WTC11 (cell line): ENCODE measurements at regions not wholly inside any gene's neighbourhood (a gene's known extent, or its start where the extent isn't known, plus 50 kb on each side); places are given as distances from the start of the nearest gene placed in this dataset.

Source experiments
- ATAC-seq: fragments of 200-7000 bp; cut with Tn5 transposase; 2 replicates; pipeline ENCODE4 v1.10.0; 2021; ENCODE audit warnings: mild to moderate bottlenecking, moderate library complexity
- CTCF ChIA-PET: fragments of 300-600 bp; sonication (Branson Sonifier 250); formaldehyde crosslinking; loops from one replicate; lab custom pipeline; 2021; ENCODE audit warnings: antibody characterized with exemption; lab: Charles Lee
- POLR2A ChIA-PET: fragments of 350-600 bp; sonication (Branson Sonifier 250); formaldehyde crosslinking; loops from one replicate; lab custom pipeline; 2021; ENCODE audit warnings: antibody characterized with exemption; lab: Charles Lee
- DNase-seq: peaks from one replicate; pipeline ENCODE4 v3.0.0; 2021; ENCODE audit warnings: low spot score
- H3K27ac Mint-ChIP-seq: 2 replicates; pipeline ENCODE4 v1.8.0; 2021; ENCODE audit warnings: mixed read lengths
- H3K27me3 Mint-ChIP-seq: 2 replicates; pipeline ENCODE4 v1.8.0; 2021; ENCODE audit warnings: low read depth, mild to moderate bottlenecking, moderate library complexity, mixed read lengths
- H3K36me3 Mint-ChIP-seq: 2 replicates; pipeline ENCODE4 v1.8.0; 2021; ENCODE audit warnings: mixed read lengths
- H3K4me1 Mint-ChIP-seq: 2 replicates; pipeline ENCODE4 v1.8.0; 2022; ENCODE audit warnings: mixed read lengths
- H3K4me3 Mint-ChIP-seq: 2 replicates; pipeline ENCODE4 v1.8.0; 2021; ENCODE audit warnings: mild to moderate bottlenecking, moderate library complexity, mixed read lengths
- H3K9me3 Mint-ChIP-seq: 2 replicates; pipeline ENCODE4 v1.8.0; 2021; ENCODE audit warnings: mixed read lengths
- ATF1 ChIP-seq: sonication (generic); formaldehyde crosslinking; IDR thresholded peaks from 2 replicates; pipeline ENCODE4 v1.8.1; 2023; ENCODE audit warnings: mild to moderate bottlenecking, moderate library complexity, missing genetic modification reagents
- ATF2 ChIP-seq: sonication (generic); formaldehyde crosslinking; IDR thresholded peaks from 2 replicates; pipeline ENCODE4 v1.8.1; 2022; ENCODE audit warnings: low read depth, missing genetic modification reagents, borderline replicate concordance
- CDX4 ChIP-seq: fragments of 250-450 bp; sonication (Bioruptor Pico); IDR thresholded peaks from 2 replicates; pipeline ENCODE4 v1.9.0; 2021; ENCODE audit warnings: moderate library complexity, mild to moderate bottlenecking, inconsistent platforms, borderline replicate concordance
- E2F1 ChIP-seq: sonication (generic); formaldehyde crosslinking; IDR thresholded peaks from 2 replicates; pipeline ENCODE4 v1.8.0; 2022; ENCODE audit warnings: mild to moderate bottlenecking, missing genetic modification reagents
- E2F4 ChIP-seq: sonication (generic); formaldehyde crosslinking; IDR thresholded peaks from 2 replicates; pipeline ENCODE4 v1.8.1; 2022; ENCODE audit warnings: low read depth, mild to moderate bottlenecking, moderate library complexity, missing genetic modification reagents, borderline replicate concordance
- ELF4 ChIP-seq: sonication (generic); formaldehyde crosslinking; IDR thresholded peaks from 2 replicates; pipeline ENCODE4 v1.8.1; 2022; ENCODE audit warnings: low read depth, mild to moderate bottlenecking, moderate library complexity, missing genetic modification reagents
- ESRRA ChIP-seq: sonication (generic); formaldehyde crosslinking; IDR thresholded peaks from 2 replicates; pipeline ENCODE4 v1.8.1; 2022; ENCODE audit warnings: mild to moderate bottlenecking, missing genetic modification reagents, borderline replicate concordance
- NR3C1 ChIP-seq: sonication (generic); formaldehyde crosslinking; conservative IDR thresholded peaks from 2 replicates; pipeline ENCODE4 v1.8.1; 2023; ENCODE audit warnings: low read depth, mild to moderate bottlenecking, missing genetic modification reagents
- OVOL2 ChIP-seq: fragments of 250-450 bp; sonication (Bioruptor Pico); IDR thresholded peaks from 2 replicates; pipeline ENCODE4 v1.9.0; 2021; ENCODE audit warnings: mild to moderate bottlenecking, borderline replicate concordance
- PREB ChIP-seq: sonication (generic); formaldehyde crosslinking; IDR thresholded peaks from 2 replicates; pipeline ENCODE4 v1.8.1; 2022; ENCODE audit warnings: mild to moderate bottlenecking, missing genetic modification reagents, moderate library complexity, borderline replicate concordance
- TEAD1 ChIP-seq: sonication (generic); formaldehyde crosslinking; IDR thresholded peaks from 2 replicates; pipeline ENCODE4 v1.8.0; 2022; ENCODE audit warnings: mild to moderate bottlenecking, missing genetic modification reagents
- ZNF232 ChIP-seq: sonication (generic); formaldehyde crosslinking; IDR thresholded peaks from 2 replicates; pipeline ENCODE4 v1.8.0; 2022; ENCODE audit warnings: mild to moderate bottlenecking, missing genetic modification reagents

GRCh38 chr1:29907596-29907995 is 671.3 kb downstream of the PTPRU start (continued):
- no peak for TF ChIP-seq ELF4 (CRISPR knock-in tag)
- TF ChIP-seq, all 79 proteins: peak for 0

- TF ChIP-seq TEAD1 (CRISPR knock-in tag): no peak
- TF ChIP-seq OVOL2 (CRISPR knock-in tag): no peak
- TF ChIP-seq NR3C1 (CRISPR knock-in tag): no peak
- TF ChIP-seq CDX4 (CRISPR knock-in tag): no peak
- no peak for TF ChIP-seq ESRRA (CRISPR knock-in tag)
- no peak for TF ChIP-seq PREB
- TF ChIP-seq ELF4 (CRISPR knock-in tag): no peak
- POLR2A ChIA-PET: no interaction called here
- CTCF ChIA-PET: no interaction called here
- no peak for DNase-seq
- H3K27me3 Mint-ChIP-seq: no peaks in the 10 kb centered on the region
- H3K36me3 Mint-ChIP-seq: peaks cover under 1% of the 10 kb centered on the region; the same call in 1 of the 2 replicates
- H3K9me3 Mint-ChIP-seq: peaks cover 2% of the 10 kb centered on the region
- H3K27ac Mint-ChIP-seq: no peak overlapping the region
- H3K4me1 Mint-ChIP-seq: peaks cover 12% of the 10 kb centered on the region
- no peak for ATAC-seq
- H3K4me3 Mint-ChIP-seq: no peak overlapping the region
Measured at GRCh38 chr1:29906927-29907326, 670.6 kb downstream of the PTPRU start.

GRCh38 chr1:29903548-29904166 is 667.3 kb downstream of the PTPRU start:
- H3K27ac Mint-ChIP-seq: no peak overlapping the region
- no peak for TF ChIP-seq E2F1 (CRISPR knock-in tag)
- no peak for TF ChIP-seq NR3C1 (CRISPR knock-in tag)
- no peak for TF ChIP-seq OVOL2 (CRISPR knock-in tag)
- no peak for TF ChIP-seq ATF2 (CRISPR knock-in tag)
- no peak for TF ChIP-seq ATF1 (CRISPR knock-in tag)
- no peak for TF ChIP-seq E2F4 (CRISPR knock-in tag)
- TF ChIP-seq ZNF232 (CRISPR knock-in tag): no peak
- TF ChIP-seq, all 79 proteins: peak for 0
- ChIA-PET POLR2A (no interaction called here), CTCF (no interaction called here)
- H3K27me3 Mint-ChIP-seq: no peaks in the 10 kb centered on the region
- H3K9me3 Mint-ChIP-seq: no peaks in the 10 kb centered on the region
- DNase-seq (no peak), ATAC-seq (no peak)
- H3K4me3 Mint-ChIP-seq: no peak overlapping the region
- peaks cover 24% of the 10 kb centered on the region for H3K4me1 Mint-ChIP-seq
- no peaks in the 10 kb centered on the region for H3K36me3 Mint-ChIP-seq
